ENCODE measurements at regions not wholly inside any gene's neighbourhood (a gene's known extent, or its start where the extent isn't known, plus 50 kb on each side); places are given as distances from the start of the nearest gene placed in this dataset.
"Not testable (repeated sequence)": the region's sequence is repeated elsewhere in the genome, so short reads cannot be mapped to it uniquely, and the experiment has no call there.

DNA sequence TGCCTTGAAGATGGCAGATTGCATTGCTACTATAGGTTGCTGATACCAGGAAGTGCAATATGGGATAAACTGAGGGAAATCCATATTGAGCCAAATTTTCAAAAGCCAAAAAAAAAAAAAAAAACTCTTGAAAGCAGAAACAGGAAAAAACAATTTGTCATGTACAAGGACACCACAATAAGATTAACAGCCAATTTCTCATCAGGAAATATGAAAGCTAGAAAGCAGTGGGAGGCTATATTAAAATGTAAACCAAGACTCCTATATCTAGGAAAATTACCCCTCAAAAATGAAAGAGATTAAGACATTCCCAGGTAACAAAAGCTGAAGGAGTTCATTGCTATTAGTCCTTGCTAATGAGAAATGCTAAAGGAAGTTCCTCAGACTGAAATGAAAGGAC, 462.8 kb upstream of the DPH6 start:
- no peak for DNase-seq

DNA sequence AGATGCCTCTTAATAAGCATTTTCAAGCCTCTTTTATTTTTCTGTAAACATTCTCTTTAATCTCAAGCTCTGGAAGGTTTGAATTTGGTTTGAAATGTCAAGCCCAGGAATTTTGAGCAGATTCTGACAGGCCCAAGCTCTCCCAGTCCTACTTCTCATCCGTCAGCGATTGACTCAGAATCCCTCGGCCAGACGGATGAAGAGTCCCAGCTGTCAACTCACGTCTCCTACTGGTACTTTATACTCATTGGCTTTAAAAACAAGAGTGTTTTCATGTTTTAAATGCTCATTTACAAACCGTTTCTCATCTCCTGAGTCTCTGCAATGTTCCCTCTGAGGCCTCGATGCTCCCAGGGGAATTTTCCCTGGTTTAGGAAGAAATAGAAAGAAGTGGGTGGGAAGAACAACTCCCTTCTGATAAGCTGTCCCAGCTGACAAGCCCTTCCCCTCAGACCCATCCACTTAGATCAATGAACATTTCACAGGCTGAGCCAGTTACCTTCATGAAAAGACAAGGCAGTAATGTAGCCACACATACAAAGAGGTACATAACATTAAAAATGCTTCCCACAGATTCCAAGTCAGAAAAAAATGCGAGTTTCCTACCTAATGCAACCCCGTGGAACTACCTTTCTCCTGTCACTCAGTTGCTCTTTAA, 478.2 kb upstream of the DPH6 start:
- DNase-seq: no peak

DNA sequence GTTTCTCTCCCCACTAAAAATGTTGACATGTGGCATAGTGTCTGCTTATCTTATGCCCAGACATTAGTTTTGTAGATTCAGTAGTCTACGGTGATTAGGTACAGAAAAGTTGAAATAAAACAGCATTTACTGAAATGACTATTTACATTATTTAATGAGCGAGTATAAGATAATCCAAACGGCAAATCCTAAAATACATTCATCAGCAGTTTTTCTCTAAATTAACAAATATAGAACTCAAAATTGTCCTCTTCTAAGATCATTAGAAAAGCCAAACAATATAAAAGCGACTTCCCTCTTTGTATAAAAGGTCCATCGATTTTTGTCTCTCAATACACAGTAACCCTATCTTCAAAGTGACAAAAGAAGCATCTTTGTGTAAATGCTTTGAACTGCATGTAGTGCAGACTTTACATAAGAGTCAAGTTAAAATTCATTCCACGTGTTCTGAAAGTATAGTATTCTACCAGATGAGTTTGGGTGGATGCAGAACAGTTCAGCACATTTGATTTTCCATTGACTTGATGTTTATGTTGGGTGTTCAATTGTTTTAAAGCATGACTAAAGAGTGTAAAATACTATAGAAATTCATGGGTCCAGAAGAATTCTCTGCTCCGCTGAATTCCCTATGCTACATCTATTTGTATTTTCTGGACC, 480.8 kb upstream of the DPH6 start:
- DNase-seq: no peak

DNA sequence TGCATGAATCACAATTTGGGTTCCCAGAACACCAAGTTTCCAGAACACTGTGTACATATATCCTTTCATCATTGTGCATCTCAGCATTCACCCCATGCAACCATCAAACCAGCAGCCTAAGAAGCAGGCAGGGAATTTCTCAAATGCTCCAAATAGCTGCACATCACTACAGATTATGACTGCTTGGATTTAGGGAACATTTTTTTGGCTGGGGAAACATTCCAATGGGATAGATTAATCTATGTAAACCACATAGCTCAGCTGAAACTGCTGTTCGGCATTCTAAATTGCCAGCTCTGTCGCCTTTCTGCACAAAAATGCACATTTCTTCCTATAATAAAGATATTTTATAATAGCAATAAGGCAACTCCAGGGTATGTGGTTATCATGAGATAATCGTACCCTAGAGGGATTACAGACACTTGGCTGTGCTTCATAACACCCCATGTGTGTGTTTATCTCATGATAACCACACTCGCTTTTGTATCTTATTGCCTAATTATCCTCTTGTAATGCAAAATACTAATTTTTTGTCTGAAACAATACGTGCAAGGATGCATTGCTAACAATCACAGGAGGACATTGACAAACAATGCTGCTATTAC, 483.7 kb upstream of the DPH6 start:
- DNase-seq: no peak

DNA sequence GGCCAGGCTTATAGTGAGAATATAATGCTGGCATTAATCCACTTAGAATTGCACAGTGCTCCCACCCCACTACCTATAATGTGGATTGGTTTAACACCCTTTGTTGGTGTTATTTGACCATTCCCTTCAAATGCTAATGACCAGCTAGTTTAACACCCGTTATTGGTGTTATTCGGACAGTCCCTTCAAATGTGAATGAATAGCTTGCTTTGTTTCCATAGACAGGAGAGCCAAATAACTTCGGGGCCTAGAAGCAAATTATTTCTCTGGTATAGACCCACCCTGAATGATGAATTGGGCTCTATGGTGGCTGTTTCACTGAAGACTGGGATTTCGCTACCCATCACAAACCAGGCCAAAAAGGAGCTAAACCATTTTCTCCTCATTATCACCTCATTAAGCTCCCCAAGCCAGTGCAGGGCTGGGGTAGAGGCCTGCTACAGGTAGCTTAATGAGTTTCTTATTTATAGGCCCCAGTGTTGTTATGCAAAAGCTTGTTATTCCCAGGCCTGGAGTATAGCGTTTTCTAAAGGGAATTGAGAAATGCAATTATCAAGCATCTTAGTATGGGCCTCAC, 494.1 kb upstream of the DPH6 start:
- DNase-seq: no peak

DNA sequence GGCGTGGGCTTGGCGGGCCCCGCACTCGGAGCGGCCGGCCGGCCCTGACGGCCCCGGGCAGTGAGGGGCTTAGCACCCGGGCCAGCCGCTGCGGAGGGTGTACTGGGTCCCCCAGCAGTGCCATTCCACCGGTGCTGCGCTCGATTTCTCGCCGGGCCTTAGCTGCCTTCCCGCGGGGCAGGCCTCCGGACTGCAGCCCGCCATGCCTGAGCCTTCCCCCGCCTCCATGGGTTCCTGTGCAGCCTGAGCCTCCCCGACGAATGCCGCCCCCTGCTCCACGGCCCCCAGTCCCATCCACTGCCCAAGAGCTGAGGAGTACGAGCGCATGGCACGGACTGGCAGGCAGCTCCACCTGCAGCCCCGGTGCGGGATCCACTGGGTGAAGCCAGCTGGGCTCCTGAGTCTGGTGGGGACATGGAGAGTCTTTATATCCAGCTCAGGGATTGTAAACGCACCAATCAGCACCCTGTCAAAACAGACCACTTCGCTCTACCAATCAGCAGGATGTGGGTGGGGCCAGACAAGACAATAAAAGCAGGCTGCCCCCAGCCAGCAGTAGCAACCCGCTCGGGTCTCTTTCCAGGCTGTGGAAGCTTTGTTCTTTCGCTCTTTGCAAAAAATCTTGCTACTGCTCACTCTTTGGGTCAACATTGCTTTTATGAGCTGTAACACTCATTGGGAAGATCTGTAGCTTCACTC, 501.2 kb upstream of the DPH6 start:
- DNase-seq: not testable (repeated sequence)

DNA sequence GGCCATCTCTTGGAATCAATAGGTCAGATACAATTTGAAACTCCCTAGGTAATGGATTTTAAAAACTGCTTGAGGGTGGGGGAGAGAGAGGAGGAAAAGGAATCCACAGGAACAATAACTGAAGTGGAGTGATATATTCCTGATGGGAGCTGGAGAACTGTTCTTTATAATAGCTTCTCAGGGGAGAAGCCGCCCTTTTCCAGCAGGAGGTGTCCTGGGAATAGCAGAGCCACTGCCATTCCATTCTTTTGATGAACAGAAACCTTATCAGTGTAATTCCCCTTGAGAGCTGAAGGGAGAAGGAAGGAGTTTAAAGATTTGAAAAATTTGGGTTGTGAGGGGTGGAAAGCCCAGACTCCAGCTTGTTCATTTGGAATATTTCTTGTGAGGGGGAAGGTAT, 504.9 kb upstream of the DPH6 start:
- no peak for DNase-seq

DNA sequence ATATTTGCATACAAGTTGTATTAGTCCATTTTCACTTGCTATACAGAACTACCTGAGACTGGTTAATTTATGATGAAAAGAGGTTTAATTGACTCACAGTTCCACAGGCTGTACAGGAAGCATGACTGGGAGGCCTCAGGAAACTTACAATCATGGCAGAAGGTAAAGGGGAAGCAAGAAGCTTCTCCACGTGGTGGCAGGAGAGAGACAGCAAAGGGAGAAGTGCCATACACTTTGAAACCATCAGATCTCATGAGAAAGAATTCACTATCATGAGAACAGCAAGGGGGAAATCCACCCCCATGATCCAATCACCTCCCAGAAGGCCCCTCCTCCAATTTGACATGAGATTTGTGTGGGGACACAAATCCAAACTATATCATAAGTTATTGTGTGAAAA, 506.7 kb upstream of the DPH6 start:
- DNase-seq: not testable (repeated sequence)

DNA sequence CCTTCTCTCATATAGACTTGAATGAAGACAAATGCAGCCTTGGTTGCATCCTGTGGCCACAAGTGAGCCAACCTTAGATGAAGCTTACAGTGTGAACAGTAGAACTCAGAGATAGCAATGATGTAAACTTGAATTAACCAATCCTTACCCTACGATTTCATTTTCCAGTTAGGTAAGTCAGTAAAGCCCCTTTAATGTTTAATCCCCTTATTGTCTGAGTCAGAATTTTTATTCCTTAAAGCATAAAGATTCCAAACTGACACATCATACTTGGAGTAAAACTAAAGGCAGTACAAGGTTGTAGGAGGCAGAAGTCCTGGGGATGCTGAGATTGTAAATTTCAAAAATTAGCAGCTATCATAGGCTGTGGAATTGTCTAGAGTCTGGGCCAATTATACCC, 507.8 kb upstream of the DPH6 start:
- no peak for DNase-seq

DNA sequence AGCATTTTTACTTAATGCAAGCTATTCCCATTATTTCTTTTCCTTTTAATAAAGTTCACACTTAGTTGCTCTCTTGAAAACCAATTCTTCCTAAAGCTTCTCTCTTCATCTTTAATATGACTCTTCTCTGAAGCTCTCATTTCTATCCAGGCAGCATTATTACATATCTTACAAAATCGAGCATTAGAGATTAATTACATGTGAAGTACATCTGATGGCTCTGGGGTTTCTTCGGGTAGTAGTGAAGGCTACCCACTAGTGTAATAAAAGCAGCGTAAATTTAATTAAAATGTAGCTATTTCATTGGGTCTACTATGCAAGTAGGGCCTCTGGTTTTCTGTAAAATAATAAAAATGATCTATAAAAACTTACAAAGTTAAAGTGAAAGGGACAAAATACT, 513.6 kb upstream of the DPH6 start:
- DNase-seq: no peak

DNA sequence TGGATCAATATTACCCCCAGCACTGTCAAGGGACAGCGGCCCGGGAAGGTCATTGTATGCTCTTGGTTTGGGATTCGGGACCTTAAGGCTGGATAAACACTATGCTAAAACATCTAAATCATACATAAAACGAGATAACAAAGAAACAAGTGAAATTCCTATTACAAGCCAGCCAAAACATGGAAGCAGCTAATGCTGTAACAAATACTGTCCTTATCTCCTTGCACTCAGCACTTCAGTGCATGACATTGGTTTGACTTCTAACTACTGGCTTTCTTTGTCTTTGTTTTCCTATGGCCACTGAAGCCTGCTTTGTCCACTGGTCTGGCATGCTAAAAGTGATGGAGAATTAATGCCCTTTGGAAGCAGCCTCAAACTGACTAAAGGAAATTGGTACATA, 516.4 kb upstream of the DPH6 start:
- DNase-seq: no peak

DNA sequence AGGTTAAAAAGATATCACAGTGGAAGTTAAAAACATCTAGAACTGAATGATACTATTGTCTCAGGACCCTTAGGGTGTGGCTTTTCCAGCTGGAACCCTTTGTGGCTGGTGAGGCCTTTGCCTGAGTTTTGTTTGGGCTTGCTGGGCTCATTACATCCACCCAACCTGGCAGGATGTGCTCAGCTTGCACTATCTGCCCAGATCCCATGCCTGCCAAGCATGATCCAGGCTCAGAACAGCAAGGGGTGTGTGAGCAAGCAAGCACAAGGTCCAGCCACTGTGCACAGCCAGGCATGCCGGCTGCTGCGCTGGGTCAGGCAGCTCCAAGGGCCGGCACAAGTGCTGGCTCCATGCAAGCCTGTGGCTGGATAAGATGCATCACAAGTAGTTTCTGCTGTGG, 512.7 kb upstream of the CDIN1 start:
- no peak for DNase-seq

DNA sequence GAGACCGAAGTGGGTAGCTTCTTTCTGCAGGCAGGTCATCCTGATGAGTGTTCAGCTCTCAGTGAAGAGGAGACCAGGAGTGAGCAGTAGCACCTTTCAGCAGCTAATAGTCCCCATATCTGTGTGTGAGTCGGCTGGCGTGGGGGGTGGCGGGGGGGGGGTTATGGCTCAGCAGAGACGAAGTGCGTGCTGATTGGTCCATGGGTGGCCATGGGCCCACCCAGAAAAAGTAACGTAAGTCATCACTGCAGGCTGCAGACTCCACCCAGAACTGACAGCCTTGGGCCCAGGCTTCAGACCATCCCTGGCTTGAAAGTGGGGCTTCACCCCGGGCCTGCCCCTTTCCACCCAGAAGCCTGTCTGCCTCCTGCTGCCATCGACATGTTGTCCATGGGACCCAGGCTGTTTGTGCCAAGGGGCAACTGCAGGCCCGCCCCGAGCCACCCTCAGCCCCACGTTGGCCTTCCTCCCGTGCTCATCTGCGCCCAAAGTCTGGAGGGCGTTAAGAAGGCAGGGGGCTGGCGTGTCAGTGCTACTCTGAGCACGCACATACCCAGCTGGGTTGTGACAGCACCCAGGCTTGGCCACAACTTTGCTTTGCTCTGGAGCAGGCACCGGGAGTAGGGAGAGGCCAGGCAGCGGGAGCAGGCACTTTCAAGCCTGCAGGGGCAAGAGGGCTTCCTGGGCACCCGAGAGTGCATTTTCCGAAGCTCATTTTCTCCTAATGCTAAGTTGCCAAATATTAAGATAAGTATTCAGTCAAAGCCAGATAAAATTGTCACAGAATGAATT, 511.7 kb upstream of the CDIN1 start:
- DNase-seq: no peak

DNA sequence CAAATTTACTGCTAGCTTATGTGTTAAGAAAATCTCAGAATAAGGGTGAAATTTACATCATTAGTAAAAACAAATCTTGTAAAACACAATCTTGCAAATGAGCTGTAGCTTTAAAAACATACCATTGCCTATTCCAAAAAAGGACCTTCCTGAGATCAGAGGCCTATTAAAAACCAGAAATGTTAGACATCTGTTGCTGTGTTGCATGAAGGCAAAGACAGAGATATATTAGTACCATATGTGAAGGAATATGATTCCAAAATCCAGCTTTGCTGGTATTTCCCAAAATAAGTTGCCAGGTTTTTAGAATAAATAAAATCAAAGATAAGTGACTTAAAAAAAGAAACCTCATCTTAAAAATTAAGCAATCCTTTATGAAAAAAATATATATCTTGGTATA, 504.1 kb upstream of the CDIN1 start:
- DNase-seq: no peak

DNA sequence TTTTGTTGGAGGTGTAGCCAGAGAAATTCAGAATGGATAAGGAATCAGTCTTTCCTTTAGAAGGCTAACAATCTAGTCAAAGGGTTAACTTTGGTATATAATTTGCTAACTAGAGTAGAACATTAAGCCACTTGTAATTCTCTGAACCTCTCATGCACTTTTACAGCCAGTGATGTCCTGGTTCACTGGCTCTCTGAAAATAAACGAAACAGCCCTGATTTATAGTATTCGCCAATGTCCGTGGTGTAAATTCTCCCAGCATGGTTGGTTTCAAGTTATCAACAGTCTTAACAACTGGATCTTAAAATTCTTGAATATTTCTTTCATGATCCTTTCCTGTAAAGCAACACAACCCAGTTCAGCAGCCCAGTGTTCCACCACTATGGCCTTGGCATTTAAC, 500.4 kb upstream of the CDIN1 start:
- no peak for DNase-seq

DNA sequence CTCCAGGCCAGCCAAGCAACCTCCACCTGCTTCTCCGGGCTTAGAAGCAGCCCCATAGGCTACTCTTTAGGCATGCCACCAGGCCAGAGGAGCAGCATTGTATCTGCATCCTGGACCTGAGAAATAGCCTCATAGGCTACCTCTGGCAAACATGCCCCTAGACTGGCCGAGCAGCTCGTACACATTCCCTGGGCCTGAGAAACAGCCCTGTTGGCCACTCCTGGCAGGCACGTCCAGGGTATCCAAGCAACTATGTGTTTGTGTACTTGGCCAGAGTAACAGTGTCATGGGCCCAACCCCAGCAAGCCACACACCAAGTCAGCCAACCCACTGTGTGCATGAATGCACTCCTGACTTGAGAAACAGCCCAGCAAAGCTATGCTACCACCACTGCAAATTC, 498.7 kb upstream of the CDIN1 start:
- no peak for DNase-seq

DNA sequence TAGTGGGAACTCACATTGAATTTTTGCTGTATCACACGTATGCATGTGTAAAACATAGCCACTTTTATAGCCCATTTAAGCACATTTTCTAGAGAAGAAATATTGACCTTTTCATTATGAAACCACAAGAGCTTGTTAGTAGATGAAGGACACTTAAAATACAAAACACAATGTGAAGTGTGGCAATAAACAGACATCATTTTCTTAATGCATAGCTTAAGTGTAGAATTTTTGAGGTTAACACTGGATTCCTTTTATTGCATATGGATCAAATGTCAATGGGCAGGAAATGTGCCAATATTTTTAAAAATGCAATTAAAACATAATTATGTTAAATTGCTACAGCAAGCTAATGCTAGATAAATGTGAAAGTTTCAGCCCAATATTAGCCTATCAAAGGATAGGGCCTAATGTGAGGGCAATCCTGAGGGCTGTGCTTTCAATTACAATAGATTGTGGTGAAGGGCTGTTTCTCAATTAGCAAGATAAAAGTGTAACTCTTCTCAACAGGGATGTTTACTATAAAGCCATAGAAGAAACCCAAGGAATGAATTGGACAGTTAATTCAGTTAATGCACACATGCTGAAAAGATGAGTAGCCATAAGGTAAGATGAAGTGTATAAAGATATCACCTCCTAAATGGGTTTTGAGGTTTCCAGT, 489.0 kb upstream of the CDIN1 start:
- no peak for DNase-seq

DNA sequence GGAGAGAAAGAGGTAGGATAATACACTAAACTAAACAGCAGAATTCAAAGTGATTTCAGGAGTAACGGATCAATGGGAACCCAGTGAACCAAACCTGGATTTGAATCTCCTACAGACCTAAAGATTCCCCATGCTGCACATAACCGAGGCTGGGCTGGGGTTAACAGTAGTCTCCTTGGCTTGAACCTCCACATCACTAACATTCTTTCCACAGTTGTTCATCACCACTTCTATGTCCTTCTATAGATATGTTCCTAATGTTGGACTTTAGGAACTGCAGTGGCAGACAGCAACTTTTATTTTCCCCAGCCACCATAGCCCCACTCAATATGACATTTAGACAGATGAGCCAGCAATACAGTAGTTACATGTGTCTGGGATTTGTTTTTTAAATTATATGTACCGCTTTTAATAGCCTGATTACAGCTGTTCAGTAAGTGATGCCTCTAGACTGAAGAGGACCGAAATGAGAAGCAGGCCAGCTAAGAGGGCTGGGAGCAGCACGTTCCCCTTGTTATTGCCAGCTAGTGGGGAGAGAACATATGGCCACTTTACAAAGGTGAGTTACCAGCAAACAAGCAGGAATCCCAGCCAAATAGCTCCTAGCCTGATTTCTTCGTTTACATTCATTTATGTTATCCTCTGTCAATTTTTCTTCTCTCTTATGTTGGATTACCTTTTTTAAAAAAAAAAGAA, 472.6 kb upstream of the CDIN1 start:
- DNase-seq: no peak

DNA sequence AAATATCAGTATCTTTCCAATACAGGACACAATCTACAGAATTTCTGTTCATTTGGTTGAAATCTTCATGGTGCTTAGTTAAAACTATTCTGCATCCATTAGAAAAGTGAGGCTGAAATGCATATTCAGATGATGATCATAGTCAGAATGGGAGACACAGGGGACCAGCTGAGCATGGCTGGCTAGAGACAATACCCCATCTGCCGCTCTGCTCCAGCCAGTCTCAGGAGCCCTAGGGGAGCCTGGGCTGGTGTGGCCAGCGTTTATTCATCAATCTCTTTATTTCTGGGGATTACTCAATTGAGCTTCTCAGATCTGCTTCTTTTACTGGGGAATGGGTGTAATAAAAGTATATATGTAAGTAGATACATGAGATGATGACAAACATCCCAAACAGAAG, 470.9 kb upstream of the CDIN1 start:
- DNase-seq: no peak

DNA sequence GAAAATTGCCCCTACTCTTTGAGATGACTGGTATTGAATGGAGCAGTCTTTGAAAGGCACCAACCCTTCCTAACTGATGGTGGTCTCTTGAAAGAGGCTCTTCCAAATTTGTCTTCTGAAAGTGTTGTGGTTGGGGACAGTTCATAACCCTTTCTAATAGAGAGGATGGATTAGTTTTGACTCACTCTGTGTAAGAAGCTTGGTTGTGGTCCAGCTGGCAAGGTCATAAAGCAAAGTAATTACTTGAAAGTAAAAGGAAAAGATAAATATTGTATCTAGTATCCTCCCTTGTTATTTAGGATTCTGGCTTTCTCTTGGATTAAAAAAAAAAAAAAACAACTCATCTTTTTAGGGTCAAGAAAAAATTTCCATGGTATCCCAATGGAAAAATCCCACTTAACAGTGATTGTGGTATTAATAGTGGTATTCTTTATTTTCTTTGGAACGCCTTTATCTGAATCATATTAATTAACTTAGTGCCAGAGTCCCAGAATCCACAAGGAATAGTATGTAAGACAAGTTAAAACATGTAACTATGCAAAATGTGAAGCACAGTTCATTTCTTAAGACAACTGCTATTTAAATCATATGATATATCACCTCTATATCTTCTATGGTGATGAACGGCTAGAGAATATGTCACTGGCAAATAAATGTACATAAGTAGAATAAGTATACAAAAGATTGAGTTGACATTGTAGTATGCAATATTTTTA, 469.3 kb upstream of the CDIN1 start:
- no peak for DNase-seq

DNA sequence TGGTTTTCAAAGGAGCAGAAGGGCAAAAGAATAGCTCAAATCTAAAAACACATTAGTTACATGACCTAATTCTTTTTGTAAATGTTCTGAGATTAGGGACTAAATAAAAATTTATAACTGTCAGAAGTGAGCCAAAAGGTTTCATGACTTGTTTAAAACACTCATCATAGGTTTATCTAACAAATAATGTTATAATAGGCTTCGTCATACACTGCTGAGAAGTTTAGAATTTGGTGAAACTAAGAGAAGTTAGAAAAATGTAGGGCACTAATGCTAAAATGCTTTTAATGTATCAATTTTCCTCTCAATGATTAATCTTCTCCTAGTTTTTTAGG, 468.8 kb upstream of the CDIN1 start:
- DNase-seq: no peak

All from activated CD8-positive, alpha-beta memory T cell treated with anti-CD3 and anti-CD28 coated beads for 24 hours (primary cell).